ENCODE measurements at regions not wholly inside any gene's neighbourhood (a gene's known extent, or its start where the extent isn't known, plus 50 kb on each side); places are given as distances from the start of the nearest gene placed in this dataset.

DNA sequence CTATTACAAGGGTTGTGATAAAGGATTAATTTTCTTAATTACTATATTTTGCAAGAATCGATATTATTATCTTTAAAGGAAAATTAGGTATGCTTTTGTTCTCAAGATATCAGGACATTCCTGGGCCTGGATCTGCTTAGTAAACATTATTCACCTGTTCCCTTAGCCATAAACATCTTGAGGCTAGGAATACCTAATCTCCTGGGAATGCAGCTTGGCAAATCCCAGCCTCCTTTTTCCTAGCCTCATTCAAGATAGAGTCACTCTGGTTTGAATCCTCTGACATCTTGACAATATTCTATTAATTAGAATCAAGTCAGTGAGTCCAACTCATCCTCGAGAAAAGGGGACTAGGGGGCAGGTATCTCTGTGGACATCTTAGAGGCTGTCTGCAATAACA lies 327.1 kb downstream of the STIM2 start:
- no peak for DNase-seq

DNA sequence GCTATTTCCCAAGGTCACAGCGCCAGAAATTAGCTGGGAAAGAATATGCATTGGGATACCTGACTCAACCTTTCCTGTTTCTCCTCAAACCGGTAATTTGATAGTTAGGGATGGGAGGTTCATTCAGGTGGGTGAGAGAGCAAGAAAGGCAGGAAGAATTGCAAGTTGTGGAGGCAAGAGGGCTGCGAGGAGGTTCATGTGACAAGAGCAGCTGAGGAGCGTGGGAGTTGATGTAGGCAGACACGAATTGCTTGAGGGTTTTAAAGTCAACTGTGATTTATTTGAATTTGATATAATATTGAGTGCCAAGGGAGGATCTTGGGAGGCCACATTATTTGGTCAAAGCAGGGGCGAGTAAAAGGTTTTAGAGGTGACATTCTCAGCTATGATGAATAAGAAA lies 329.0 kb downstream of the STIM2 start:
- DNase-seq: no peak

DNA sequence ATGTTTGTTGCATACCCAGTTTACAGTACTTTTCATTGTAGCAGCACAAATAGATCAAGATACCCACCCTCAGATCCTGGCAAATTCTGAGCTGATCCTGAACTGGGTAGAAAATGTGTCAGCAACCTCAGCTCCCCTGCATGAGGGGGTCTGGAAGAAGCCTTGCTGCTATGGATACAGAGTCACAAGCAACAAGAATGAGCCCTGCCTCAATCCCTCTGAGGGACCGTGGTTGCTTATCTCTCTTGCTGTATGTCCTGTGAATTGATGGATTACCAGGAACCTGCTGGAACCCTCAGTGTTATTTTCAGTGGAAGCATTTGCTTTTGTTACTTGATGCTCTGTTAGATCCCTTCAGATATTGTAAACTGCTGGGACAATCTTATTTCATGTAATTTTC lies 331.0 kb downstream of the STIM2 start:
- no peak for DNase-seq

DNA sequence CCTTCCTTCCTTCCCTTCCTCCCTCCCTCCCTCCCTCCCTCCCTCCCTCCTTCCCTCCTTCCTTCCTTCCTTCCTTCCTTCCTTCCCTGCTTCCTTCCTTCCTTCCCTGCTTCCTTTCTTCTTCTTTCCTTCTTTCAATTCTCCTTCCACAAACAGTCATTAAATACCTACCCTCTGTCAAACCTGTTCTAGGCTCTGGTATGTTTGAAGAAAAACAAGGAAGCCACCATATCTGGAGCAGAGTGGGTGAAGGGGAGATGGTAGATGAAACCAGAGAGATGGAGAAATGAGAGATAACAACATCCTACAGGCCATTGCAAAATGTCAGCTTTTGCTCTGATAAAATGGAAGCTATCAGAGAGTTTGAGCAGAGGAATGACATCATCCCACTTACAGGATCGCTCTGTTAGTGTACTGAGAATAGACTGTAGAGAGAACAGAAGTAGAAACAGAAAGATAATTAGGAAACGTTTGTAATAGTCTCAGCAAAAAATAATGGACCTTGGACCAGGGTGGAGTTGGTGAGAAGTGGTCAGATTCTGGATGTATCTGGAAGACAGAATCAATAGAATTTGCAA lies 334.0 kb downstream of the STIM2 start:
- DNase-seq: no peak

DNA sequence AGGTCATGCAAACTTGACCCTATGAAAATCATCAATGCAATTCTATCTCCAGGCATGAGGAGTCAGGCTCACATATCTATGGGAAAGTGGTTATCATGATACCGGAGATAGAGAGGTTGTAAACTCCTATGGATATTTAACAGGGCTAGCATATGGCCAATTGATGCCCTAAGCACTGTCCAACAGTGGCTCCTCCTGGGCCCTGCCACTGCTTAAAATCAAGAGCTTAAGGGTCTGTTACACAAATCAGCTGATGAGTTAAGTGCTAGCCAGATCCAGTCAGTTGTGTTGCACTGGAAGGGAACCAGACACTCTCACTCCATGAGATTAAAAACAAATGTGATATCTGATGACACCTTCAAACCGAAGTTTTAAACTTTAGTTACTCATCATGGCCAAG lies 337.6 kb downstream of the STIM2 start:
- DNase-seq: no peak

DNA sequence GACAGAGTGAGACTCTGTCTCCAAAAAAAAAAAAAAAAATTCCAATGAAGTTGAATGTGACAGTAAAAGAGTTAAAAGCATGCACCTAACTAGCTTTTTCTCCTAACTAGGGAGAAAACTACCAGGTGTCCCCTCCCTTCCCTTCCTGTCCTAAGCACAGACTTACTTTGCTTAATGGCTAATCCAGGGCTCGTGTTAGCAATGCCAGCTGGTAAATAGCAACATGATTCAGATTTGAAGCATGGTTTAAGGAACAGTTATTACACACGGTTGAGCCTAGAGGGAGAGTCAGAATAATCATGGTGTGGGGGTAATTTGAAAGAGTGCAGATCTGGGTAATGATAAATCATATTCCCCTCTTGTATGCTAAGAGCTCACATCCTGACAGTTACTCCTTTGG lies 338.3 kb downstream of the STIM2 start:
- no peak for DNase-seq

DNA sequence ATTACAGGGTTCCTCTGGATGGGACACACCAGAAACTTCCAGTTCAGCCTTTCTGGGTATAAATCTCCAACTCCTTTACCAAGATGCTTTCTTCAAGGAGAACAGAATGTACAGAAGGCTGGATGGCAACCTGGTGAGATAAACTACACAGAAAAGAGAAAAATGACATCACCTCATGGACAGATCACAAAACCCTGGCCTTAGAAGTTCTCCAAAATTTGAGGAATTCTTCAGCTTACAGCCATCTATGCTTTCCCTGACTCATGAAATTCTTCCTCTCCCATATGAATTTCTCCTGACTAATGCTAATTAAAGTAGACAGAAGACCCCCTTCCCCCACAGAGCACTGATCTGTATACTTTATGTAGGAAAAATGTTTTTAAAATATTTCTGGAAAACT lies 345.4 kb downstream of the STIM2 start:
- peak; percentile 67 for DNase-seq

DNA sequence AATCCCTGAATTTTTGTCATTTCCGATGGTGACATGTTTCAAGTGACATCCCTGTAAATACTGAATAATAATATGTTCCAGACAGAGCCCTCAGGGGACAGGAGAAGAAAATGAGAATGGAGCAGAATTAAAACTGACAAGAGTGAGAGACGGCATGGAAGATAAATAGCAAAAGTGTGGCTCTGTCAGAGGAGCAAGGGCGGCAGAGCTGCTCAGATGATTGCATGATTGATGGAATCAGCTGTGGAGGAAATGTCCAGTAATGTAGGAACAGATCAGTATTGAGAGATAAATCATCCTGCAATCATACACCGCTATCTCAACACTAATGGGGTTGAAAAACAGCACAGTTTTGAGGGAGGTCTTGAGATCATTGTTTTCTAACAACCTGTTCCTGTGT lies 350.3 kb downstream of the STIM2 start:
- no peak for DNase-seq

DNA sequence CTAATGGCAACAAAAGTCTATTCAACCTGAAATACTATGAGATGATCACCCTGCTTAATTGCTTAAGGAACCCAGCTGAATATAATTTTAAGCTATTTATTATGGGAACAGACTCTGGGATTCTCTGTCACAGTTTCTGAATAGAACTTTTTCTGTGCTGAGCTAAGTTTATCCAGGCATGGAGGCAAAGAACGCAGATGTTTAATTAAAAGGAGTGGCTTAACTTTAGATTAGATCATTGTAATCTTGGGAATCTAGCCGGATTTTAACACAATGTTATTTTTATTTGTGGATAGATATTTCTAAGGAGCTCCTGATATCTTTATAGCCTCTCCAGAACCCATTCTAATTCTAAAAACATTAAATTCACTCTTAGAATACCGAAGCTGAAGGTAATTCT lies 353.4 kb downstream of the STIM2 start:
- DNase-seq: no peak

DNA sequence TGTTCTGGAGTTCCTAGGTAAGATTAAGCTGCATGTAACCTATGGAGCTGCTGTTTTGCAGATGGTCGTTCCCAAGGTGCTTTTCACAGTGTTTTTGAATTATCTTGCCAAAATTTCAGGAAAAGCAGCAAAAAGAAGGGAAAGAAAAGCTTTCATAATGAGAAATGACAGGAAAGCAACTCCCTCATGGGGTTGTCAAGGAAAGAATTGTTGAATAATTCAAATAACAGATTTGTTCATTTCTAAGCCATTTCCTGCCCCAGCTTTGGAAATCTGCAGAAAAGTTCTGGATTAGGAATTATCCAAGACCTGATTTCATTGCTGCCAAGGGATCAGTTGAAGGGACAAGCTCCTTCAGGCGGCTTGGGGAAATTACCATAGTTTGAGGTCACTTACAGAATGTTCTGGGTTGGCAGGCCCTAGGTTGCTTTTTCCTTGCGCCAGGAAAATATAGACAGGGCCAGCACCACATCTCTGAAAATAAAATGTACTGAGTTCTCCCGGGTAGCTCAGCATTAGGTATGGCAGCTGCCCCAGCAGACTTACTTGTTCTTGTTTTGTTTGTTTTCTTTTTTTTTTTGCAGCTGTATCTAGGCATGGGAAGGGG lies 354.7 kb downstream of the STIM2 start:
- no peak for DNase-seq

DNA sequence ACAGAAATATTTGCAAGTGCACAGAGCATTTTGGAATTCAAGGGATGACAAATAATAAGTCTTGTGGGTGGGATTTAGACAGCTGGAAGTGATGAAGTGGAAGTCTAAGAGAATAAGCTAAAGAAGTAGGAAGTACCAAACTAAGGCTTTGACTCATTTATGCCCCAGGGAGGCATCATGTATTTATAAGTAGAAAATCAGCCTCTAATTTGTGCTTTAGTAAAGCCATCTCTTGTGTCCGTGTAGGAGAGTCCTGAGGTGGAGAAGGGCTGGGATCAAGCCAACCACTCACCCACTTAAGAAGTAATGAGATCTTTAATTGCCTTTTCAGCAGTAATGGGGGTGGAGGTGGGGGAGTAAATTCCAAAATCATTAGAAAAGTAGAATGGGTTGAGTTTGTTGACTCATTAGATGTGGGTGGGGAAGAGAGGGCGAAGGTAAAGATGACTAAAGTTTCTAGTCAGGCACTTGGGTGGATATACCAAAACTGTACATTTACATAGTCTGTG lies 356.7 kb downstream of the STIM2 start:
- peak; percentile 89 for DNase-seq

DNA sequence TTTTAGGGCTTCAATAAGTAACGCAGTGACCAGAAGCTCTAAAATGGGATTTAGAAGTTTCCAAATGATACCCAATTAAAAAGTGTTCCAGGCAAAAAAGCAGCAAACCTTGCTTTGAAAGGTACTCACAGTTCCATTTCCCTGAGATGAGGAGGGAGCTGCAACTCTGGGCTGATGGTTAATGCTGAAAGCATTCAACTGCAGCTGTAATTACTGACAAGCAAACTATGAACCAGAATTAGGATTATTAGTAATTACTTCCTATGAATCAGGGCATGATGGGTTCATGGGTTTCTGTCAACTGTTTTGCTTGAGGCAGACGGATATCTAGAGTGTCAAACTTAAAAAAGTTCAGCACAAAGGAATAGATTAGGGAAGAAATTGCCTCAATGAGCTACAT lies 357.4 kb downstream of the STIM2 start:
- DNase-seq: peak; percentile 44

DNA sequence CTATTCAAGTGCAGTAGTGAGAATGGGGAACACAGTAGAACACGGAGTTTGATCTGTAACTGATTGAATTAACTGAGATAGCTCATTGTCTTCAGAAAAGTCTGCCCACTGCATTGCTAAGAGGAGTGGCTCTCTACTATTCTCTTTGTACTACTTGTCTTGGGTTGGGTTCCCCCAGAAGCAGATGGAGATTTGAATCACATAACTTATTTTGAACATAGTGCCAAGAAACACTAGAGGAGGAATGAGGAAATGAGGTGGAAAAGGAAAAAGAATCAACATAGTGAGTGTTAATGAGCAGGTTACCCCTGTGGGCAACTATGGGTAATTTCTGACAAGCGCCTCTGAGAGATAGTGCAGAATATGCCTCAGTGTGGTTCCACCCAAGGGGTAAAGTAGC lies 362.7 kb downstream of the STIM2 start:
- no peak for DNase-seq

DNA sequence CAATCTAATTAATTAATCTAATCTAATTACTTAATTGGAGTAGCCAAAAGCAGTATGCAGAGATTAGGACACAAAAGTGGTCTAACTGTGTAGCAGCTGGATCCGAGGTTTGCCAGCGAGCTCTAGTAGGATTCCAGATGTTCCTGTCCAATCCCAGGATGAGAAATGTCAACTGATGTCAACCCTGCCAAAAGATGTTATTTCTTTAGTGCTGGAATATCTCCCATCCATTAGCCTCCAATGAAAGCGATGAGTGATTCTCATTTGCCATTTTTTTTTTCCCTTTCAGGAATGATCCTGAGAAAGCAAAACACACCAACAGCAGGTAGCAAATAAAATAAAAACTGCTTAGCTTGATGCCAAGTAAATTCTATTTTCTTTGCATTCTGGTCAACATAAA lies 372.9 kb downstream of the STIM2 start:
- DNase-seq: no peak

DNA sequence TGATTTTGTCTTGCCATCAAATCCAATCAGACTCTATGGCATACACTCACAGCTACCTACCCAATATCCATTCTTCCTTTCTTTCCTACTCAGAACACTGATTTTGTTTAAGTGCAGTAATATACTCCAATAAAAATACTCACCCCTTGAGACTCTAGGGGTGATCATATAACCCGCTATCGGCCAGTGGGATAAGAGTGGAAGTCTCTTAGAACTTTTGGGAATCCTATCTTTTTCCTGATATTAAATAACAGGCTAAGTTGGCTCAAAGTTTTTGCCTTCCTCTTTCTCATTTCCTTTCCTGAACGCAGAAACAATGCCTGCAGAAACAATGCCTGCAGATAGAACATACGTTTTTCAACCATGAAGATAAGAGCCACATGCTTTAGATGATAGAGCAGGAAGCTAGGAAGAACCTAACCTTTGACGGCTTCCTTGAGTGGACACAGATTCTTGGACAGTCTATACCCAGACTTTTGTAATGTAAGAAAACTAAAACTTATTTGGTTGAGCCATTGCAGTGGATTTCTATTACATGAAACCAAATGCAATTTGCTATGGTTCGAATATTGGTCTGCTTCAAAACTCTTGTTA lies 373.8 kb downstream of the STIM2 start:
- no peak for DNase-seq

DNA sequence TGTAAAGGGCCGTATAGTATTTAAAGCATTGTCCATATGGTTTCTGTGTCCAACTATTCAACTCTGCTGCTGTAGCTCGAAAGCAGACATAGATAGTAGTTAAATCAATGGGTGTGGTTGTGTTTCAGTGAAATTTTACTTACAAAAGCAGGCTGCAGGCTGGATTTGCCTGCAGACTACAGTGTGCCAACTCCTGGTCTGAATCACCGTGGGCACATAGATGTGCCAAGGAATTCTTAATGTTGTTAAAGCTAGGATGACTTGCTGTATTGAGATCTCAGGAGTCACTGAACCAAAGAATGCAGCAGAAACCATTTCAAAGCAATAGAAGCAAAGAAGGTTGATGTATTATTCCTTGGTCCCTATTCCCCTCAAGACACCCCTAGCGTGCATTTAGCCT lies 379.0 kb downstream of the STIM2 start:
- DNase-seq: no peak

DNA sequence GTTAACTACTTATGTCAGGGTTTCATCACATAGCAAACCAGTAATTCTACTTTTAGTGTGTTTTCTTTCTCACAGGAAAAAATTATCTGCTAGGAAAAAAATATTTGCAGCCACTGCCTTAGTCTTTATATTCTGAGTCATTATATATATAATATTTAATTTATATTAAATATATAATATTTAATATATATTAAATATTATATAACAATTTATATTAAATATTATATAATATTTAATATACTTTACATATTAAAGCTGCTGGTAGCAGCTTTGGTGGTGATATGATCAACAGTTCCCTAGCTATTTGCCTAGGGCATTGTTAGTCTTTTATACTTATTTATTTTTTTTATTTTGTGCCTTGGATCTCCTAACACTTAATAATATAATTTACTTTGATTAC lies 381.6 kb downstream of the STIM2 start:
- no peak for DNase-seq

DNA sequence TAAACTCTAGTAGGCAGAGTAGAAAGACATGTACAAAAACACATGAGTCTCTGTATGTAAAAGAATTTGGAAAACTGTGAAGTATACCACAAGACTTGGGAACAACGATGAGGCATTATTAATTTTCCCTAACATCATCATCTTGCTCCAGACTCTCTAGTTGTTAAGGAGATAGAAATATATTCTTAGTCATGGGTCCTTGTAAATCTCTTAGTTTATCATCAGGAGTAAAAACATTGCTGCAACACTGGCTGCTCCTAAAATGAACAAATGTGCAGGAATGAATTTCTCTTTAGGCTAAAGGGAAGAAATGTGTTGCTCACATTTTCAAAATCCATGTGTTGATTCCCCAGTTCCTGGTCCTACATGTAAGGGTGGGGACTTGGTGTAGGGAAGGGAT lies 384.6 kb downstream of the STIM2 start:
- no peak for DNase-seq

DNA sequence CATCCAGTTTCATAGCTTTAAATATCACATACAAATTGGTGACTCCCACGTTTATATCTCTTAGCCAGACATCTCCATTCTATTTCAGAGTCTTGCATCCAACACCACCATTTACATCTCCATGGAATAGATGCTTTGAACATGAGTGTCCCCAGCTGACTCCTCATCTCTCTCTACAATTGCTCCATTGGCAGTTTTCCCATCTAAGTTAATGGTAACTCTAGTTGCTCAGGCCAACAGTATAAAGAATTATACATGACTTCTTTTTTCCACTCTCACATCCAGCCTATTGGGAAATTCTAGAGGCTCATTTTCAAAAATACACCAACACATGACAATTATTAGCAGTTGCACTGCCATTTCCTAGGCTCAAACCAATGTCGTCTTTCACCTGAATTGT lies 388.2 kb downstream of the STIM2 start:
- DNase-seq: peak; percentile 77

DNA sequence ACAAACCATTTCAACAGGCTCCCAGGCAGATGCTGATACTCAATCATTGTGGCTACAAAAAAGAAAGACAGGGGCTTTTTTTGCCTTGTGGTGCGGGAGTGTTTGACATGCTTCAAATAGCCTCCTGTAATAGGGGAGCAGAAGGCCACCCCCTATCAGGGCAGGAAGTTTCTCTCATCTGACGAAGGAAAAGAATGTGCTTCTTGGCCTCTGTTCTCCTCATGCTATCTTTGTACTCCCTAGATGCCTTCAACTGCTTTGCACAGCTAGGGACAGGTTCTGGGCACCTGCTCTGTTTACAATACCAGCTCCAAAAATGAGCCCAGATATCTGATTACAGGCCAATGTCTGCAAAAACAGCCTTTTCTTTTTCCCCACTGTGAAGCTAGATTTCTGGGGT lies 391.1 kb downstream of the STIM2 start:
- DNase-seq: no peak

DNA sequence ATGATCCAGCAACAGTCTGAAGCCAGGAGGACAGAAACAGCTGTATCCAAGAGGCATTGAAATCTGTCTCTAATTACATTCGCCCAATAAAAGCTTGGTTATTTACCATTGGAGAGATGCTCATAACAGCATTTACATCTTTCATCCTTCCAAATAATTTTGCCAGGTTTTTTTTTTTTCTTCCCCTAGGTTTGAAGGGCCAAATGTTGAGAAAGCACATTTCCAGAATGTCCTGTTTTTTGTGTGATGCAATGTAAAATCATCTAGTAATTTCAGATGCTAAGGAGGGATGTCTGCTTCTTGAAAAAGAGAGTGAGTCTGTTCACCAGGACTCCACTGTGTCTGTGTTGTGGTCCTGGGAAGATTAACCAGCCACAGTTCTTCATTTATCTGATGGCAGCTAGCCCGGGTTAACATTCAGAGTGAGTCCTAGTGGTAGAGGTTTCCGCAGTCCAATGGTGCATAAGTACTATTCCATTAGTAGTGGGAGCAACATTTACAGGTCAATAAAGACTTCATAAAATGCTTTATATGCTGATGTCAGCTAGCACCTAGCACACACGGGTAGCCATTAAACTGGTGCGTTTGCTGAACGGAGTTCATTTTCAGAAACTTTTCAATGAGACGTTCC lies 406.8 kb downstream of the STIM2 start:
- DNase-seq: no peak

DNA sequence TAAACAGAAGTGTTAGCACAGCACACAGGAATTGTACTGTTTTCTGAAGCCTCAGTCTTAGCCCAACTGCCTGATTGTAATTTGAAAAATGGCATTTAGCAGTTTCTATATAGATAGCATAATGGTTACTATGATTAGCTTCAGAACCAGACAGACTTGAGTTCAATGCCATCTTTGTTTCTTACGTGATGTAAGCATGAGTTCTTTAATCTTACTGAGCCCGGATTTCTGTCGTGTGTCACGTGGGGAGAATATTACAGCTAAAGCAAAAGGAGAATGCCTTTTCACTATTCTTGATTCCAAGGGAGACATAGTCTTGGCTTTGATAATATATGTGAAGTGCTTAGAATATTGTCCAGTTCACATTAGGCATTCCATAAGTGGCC lies 407.3 kb downstream of the STIM2 start:
- DNase-seq: no peak

DNA sequence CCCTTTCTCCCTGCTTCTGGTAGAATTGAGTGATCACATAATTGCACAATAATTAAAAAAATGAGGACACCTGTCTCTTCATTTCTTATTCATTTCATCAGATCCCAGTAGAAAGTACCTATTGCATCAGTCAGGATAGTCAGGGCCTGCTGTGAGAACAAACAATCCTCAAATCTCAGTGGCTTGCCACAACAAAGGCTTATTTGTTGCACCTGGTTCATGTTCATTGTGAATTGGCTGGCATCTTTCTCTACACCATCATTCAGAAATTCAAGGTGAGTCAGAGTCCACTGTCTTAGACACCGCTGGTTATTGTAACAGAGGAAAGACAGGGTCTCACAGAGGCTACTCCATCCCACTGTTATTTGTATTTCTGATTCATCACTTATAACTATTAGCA lies 409.8 kb downstream of the STIM2 start:
- DNase-seq: no peak

DNA sequence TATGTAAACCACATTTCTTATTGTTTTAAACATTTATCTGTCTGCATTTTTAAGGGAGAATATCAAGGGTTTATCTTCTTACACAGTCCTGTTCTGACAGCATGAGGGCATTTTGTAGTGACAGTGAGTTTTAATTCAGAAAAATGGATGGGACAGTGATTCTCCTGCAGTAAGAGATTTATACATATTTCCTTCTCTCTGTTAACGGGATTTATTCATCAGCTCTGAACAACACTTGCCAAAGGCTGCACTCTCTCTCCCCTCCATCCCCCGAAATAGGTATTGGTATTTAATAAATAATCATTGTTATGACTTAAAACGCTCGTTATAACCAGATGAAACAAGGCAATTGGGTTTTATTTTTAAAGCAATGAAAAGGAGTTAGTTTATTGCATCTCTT lies 410.9 kb downstream of the STIM2 start:
- DNase-seq: no peak
